Lower lobe of right lung (tissue), 2 donors: ENCODE measurements at regions not wholly inside any gene's neighbourhood (a gene's known extent, or its start where the extent isn't known, plus 50 kb on each side); places are given as distances from the start of the nearest gene placed in this dataset.

Experiments used
- ATAC-seq, 2 donors: fragments of 200-7000 bp; cut with Tn5 transposase; one replicate each; pipeline ENCODE4 v1.9.1; 2020 to 2022; ENCODE audit warnings: mild to moderate bottlenecking in 2 of 2, moderate library complexity in 2 of 2
- DNase-seq: peaks from one replicate; pipeline ENCODE4 v3.0.0-alpha.2; 2020
- H3K27ac ChIP-seq: fragments of 200-600 bp; one replicate; pipeline ENCODE4 v1.8.0; 2022
- H3K27me3 ChIP-seq: fragments of 200-600 bp; one replicate; pipeline ENCODE4 v1.8.0; 2022; ENCODE audit warnings: low read depth
- H3K36me3 ChIP-seq: fragments of 200-600 bp; one replicate; pipeline ENCODE4 v1.8.0; 2022; ENCODE audit warnings: mild to moderate bottlenecking
- H3K4me1 ChIP-seq: fragments of 200-600 bp; one replicate; pipeline ENCODE4 v1.8.0; 2022
- H3K4me3 ChIP-seq: fragments of 200-600 bp; one replicate; pipeline ENCODE4 v1.8.0; 2022; ENCODE audit warnings: mild to moderate bottlenecking
- H3K9me3 ChIP-seq: fragments of 200-600 bp; one replicate; pipeline ENCODE4 v1.8.0; 2022
- intact Hi-C: fragments of 100-400 bp; cut with DNase I; formaldehyde crosslinking; loops from one replicate; pipeline ENCODE4 v1.11.0; 2022
- TF ChIP-seq, protein P1 (sequence below): fragments of 200-600 bp; IDR thresholded peaks from one replicate; pipeline ENCODE4 v1.8.0; 2022; ENCODE audit warnings: antibody characterized with exemption, mild to moderate bottlenecking
- donor health status: DM: no; HTN: yes; CAD: no; lungs with severe emphysema.

- Histone ChIP-seq H3K9me3 (no peaks in the 10 kb centered on the region), H3K27ac (no peak overlapping the region), H3K4me3 (no peak overlapping the region), H3K36me3 (no peaks in the 10 kb centered on the region), H3K27me3 (no peaks in the 10 kb centered on the region), H3K4me1 (no peaks in the 10 kb centered on the region)
- intact Hi-C loops, result no loop called here
- ATAC-seq, result no peak
- DNase-seq, result no peak
- TF ChIP-seq, protein P1, sequence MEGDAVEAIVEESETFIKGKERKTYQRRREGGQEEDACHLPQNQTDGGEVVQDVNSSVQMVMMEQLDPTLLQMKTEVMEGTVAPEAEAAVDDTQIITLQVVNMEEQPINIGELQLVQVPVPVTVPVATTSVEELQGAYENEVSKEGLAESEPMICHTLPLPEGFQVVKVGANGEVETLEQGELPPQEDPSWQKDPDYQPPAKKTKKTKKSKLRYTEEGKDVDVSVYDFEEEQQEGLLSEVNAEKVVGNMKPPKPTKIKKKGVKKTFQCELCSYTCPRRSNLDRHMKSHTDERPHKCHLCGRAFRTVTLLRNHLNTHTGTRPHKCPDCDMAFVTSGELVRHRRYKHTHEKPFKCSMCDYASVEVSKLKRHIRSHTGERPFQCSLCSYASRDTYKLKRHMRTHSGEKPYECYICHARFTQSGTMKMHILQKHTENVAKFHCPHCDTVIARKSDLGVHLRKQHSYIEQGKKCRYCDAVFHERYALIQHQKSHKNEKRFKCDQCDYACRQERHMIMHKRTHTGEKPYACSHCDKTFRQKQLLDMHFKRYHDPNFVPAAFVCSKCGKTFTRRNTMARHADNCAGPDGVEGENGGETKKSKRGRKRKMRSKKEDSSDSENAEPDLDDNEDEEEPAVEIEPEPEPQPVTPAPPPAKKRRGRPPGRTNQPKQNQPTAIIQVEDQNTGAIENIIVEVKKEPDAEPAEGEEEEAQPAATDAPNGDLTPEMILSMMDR, result no peak
Observed at GRCh38 chr6:104573350-104573749, 286.4 kb downstream of the HACE1 start.

DNA sequence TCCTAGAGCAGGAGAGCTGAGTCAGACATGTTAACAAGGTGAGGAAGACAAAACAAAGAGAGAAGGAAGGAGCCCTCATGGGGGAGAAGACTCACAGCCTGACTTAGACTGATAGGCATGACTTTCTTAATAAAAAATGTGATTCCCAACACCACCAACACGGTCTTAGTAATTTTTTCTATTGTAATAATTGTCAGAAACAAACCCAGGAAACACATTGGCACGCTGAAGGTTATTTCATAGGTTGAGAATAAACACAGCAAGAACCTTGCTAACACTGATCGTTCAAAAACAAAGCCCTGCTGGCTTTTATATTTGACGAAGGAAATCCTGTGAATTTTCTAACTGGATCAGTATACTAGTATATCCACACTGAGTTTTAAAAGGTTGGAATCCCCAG lies 286.8 kb downstream of the HACE1 start:
- TF ChIP-seq, protein P1, result no peak
- H3K27ac ChIP-seq, result no peak overlapping the region

GRCh38 chr6:104566411-104566810 lies 293.3 kb downstream of the HACE1 start:
- intact Hi-C loops, result no loop called here
- no peaks in the 10 kb centered on the region for H3K4me1 ChIP-seq
- ATAC-seq (no peak), DNase-seq (no peak)
- H3K36me3 ChIP-seq, result no peaks in the 10 kb centered on the region
- TF ChIP-seq, protein P1, result no peak
- H3K9me3 ChIP-seq, result no peaks in the 10 kb centered on the region
- no peak overlapping the region for H3K27ac ChIP-seq
- H3K4me3 ChIP-seq, result no peak overlapping the region
- no peaks in the 10 kb centered on the region for H3K27me3 ChIP-seq

More for the DNA sequence above, 286.8 kb downstream of the HACE1 start:
- Histone ChIP-seq H3K27me3 (no peaks in the 10 kb centered on the region), H3K9me3 (no peaks in the 10 kb centered on the region), H3K4me1 (no peaks in the 10 kb centered on the region), H3K4me3 (no peak overlapping the region), H3K36me3 (no peaks in the 10 kb centered on the region)
- intact Hi-C loops, result no loop called here
- DNase-seq (no peak), ATAC-seq (no peak)

- H3K27ac ChIP-seq, result no peak overlapping the region
- TF ChIP-seq, protein P1, result no peak
- H3K9me3 ChIP-seq, result no peaks in the 10 kb centered on the region
- no peaks in the 10 kb centered on the region for H3K36me3 ChIP-seq
- no peak for DNase-seq
- H3K4me3 ChIP-seq, result no peak overlapping the region
- ATAC-seq, result no peak
- intact Hi-C loops, result no loop called here
- no peaks in the 10 kb centered on the region for H3K4me1 ChIP-seq
- H3K27me3 ChIP-seq, result no peaks in the 10 kb centered on the region
Observed at GRCh38 chr6:104563306-104563705, 296.4 kb downstream of the HACE1 start.

DNA sequence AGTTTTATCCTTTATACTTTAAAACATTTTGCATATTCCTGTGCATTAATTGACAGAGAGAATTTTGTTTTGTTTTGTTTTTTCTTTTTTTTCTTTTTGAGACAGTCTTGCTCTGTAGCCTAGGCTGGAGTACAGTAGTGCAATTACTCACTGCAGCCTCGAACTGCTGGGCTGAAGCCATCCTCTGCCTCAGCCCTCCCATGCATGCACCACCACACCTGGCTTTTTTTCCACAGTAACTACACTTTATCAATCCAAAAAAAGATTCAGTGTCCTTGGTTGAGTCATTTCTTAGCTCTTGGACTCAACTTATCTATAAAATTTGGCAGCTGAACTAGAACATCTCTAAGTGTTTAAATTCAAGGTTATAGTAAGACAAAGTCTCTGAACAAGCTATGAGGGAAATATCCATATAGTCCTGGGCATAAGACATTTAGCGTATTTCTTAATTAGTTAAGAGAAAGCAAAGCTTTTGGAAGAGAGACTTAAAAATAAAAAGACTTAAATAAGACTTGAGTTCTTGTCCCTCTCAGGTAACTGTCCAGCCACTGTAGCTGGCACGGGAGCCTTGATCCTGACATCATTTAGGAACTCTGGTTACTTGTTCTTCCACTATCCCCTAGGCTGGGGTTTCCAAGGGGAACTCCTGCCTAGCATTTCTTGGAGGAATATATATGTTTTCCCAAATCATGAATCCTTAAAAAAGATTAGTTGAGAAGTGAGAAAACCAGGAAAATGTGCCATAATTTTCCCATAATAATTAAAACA lies 300.1 kb downstream of the HACE1 start:
- intact Hi-C loops, result no loop called here
- H3K9me3 ChIP-seq, result no peaks in the 10 kb centered on the region
- no peaks in the 10 kb centered on the region for H3K27me3 ChIP-seq
- H3K4me3 ChIP-seq, result no peak overlapping the region
- H3K27ac ChIP-seq, result no peak overlapping the region
- no peaks in the 10 kb centered on the region for H3K4me1 ChIP-seq
- no peaks in the 10 kb centered on the region for H3K36me3 ChIP-seq
- TF ChIP-seq, protein P1, result no peak
- ATAC-seq, result no peak
- DNase-seq, result no peak
